Panc1 (cell line): ENCODE measurements at regions not wholly inside any gene's neighbourhood (a gene's known extent, or its start where the extent isn't known, plus 50 kb on each side); places are given as distances from the start of the nearest gene placed in this dataset.

Experiments used
- ATAC-seq: fragments of 200-7000 bp; cut with Tn5 transposase; 2 replicates; pipeline ENCODE4 v1.9.1; 2020; ENCODE audit warnings: mild to moderate bottlenecking, moderate library complexity
- BruUV-seq: library from RNA; stranded (reverse); fragments of 400-500 nt; replicated peaks from 2 replicates; lab custom pipeline; 2021; lab: Mats Ljungman, UMichigan
- CTCF ChIA-PET: fragments of 300-600 bp; sonication (Branson Sonifier 250); formaldehyde crosslinking; loops from one replicate; lab custom pipeline; 2022; ENCODE audit warnings: antibody characterized with exemption; lab: Charles Lee
- POLR2A ChIA-PET: fragments of 300-600 bp; sonication (Branson Sonifier 250); formaldehyde crosslinking; loops from one replicate; lab custom pipeline; 2022; ENCODE audit warnings: antibody characterized with exemption; lab: Charles Lee
- DNase-seq: peaks from one replicate; pipeline ENCODE4 v3.0.0-alpha.2; 2010; ENCODE audit warnings: low read depth, low spot score
- H3K27ac ChIP-seq: 2 replicates; pipeline ENCODE4 v1.5.1; 2011; ENCODE audit warnings: mild to moderate bottlenecking, low read length, inconsistent platforms
- H3K27me3 ChIP-seq: fragments of 200-500 bp; sonication (Bioruptor generic); 2 replicates; pipeline ENCODE4 v1.6.0; 2014; ENCODE audit warnings: low read length, inconsistent platforms; ENCODE audit not compliant: control insufficient read depth, insufficient read depth
- H3K36me3 ChIP-seq: fragments of 200-500 bp; sonication (Bioruptor generic); 2 replicates; pipeline ENCODE4 v1.5.1; 2014; ENCODE audit warnings: inconsistent platforms, mild to moderate bottlenecking, low read length, moderate library complexity; ENCODE audit not compliant: control insufficient read depth, insufficient read depth
- H3K4me1 ChIP-seq: 2 replicates; pipeline ENCODE4 v1.5.1; 2011; ENCODE audit warnings: inconsistent platforms, mild to moderate bottlenecking, low read length, moderate library complexity; ENCODE audit not compliant: control insufficient read depth, insufficient read depth
- H3K4me3 ChIP-seq, 2 experiments: 2 replicates each; pipeline ENCODE4 v1.5.1; 2011 to 2012; ENCODE audit warnings: low read depth in 2 of 2, low read length in 2 of 2, mild to moderate bottlenecking in 2 of 2, inconsistent platforms in 1 of 2, moderate library complexity in 1 of 2
- H3K9me3 ChIP-seq: fragments of 200-500 bp; sonication (Bioruptor generic); 2 replicates; pipeline ENCODE4 v1.5.1; 2014; ENCODE audit warnings: low read depth, mild to moderate bottlenecking, inconsistent platforms, low read length, moderate library complexity; ENCODE audit not compliant: control insufficient read depth, insufficient read depth
- POLR2AphosphoS5 ChIP-seq: IDR thresholded peaks from 2 replicates; pipeline ENCODE4 v1.6.1; 2012; ENCODE audit warnings: mild to moderate bottlenecking, low read depth, low read length, moderate library complexity
- SIN3A ChIP-seq: IDR thresholded peaks from 2 replicates; pipeline ENCODE4 v1.6.1; 2012; ENCODE audit warnings: low read depth, mild to moderate bottlenecking, low read length, moderate library complexity, borderline replicate concordance; ENCODE audit not compliant: insufficient read depth
- TCF7L2 ChIP-seq: IDR thresholded peaks from 2 replicates; pipeline ENCODE4 v1.6.1; 2011; ENCODE audit warnings: mild to moderate bottlenecking, low read depth, low read length, inconsistent platforms
- in situ Hi-C: cut with HindIII; loops from 2 replicates; pipeline ENCODE4 v1.10.0; 2016; ENCODE audit warnings: low sequenced_read_pairs, low pct_unique_long_range_greater_than_20kb
- intact Hi-C: fragments of 100-400 bp; cut with micrococcal nuclease; formaldehyde crosslinking; loops from one replicate; pipeline ENCODE4 v1.10.0; 2022; ENCODE audit not compliant: unreplicated experiment
- TF ChIP-seq, protein P1 (sequence below), 2 experiments: IDR thresholded peaks; 2 replicates each; pipeline ENCODE4 v1.6.1; 2011 to 2012; ENCODE audit warnings: low read depth in 2 of 2, control low read depth in 1 of 2, low read length in 1 of 2, mild to moderate bottlenecking in 1 of 2, moderate library complexity in 1 of 2; ENCODE audit not compliant: insufficient read depth in 1 of 2
- TF ChIP-seq, protein P2 (sequence below): fragments of 450-650 bp; IDR thresholded peaks from 2 replicates; pipeline ENCODE4 v1.5.1; 2017; ENCODE audit warnings: mild to moderate bottlenecking

DNA sequence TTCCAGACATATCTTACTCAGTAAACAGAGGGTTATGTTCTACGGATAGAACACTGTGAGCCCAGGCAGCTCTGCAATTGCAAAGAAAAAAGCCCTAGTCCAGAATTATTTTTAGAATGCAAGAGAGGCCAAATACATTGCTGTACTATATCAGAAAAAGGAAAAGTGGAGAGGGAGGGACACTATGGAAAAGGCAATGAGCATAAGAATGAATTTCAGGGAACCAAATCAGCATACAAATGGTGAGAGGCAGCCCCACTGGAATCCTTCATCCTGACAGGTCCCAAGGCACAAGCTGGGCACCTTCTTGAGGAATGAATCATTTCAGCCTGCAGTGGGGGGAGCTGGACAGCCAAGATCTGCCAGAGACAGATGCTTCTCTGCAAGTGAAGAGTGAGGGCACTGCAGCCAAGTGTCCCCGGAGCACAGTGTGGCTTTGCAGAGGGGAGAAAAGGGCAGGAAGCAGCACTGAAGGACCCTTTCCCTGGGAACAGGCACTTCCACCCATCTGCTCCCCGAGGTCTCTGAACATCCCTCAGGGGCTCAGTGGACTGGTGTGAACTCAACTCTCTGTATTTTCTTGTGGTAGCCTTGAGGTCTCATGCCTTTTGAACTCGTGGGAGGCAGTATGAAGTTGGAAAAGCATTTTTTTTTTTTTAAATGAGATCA is 115.6 kb downstream of the XCL2 start:
- ATAC-seq (no peak), DNase-seq (no peak)
- Histone ChIP-seq H3K36me3 (no peaks in the 10 kb centered on the region), H3K4me3 (no peak overlapping the region), H3K4me1 (no peaks in the 10 kb centered on the region), H3K27me3 (no peaks in the 10 kb centered on the region), H3K27ac (no peak overlapping the region), H3K9me3 (no peaks in the 10 kb centered on the region)
- ChIA-PET CTCF (no interaction called here), POLR2A (no interaction called here)
- TF ChIP-seq POLR2AphosphoS5, result no peak
- TF ChIP-seq, protein P1, sequence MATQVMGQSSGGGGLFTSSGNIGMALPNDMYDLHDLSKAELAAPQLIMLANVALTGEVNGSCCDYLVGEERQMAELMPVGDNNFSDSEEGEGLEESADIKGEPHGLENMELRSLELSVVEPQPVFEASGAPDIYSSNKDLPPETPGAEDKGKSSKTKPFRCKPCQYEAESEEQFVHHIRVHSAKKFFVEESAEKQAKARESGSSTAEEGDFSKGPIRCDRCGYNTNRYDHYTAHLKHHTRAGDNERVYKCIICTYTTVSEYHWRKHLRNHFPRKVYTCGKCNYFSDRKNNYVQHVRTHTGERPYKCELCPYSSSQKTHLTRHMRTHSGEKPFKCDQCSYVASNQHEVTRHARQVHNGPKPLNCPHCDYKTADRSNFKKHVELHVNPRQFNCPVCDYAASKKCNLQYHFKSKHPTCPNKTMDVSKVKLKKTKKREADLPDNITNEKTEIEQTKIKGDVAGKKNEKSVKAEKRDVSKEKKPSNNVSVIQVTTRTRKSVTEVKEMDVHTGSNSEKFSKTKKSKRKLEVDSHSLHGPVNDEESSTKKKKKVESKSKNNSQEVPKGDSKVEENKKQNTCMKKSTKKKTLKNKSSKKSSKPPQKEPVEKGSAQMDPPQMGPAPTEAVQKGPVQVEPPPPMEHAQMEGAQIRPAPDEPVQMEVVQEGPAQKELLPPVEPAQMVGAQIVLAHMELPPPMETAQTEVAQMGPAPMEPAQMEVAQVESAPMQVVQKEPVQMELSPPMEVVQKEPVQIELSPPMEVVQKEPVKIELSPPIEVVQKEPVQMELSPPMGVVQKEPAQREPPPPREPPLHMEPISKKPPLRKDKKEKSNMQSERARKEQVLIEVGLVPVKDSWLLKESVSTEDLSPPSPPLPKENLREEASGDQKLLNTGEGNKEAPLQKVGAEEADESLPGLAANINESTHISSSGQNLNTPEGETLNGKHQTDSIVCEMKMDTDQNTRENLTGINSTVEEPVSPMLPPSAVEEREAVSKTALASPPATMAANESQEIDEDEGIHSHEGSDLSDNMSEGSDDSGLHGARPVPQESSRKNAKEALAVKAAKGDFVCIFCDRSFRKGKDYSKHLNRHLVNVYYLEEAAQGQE (IDR thresholded peaks at IDR 0.05; ENCODE audit: insufficient read depth in 1 of 2, low read depth in 2 of 2, low read length in 1 of 2), result no peak
- TF ChIP-seq, protein P2, sequence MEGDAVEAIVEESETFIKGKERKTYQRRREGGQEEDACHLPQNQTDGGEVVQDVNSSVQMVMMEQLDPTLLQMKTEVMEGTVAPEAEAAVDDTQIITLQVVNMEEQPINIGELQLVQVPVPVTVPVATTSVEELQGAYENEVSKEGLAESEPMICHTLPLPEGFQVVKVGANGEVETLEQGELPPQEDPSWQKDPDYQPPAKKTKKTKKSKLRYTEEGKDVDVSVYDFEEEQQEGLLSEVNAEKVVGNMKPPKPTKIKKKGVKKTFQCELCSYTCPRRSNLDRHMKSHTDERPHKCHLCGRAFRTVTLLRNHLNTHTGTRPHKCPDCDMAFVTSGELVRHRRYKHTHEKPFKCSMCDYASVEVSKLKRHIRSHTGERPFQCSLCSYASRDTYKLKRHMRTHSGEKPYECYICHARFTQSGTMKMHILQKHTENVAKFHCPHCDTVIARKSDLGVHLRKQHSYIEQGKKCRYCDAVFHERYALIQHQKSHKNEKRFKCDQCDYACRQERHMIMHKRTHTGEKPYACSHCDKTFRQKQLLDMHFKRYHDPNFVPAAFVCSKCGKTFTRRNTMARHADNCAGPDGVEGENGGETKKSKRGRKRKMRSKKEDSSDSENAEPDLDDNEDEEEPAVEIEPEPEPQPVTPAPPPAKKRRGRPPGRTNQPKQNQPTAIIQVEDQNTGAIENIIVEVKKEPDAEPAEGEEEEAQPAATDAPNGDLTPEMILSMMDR, result no peak
- intact Hi-C loops (no loop called here), in situ Hi-C loops (no loop called here)
- BruUV-seq, result no TSS peak

DNA sequence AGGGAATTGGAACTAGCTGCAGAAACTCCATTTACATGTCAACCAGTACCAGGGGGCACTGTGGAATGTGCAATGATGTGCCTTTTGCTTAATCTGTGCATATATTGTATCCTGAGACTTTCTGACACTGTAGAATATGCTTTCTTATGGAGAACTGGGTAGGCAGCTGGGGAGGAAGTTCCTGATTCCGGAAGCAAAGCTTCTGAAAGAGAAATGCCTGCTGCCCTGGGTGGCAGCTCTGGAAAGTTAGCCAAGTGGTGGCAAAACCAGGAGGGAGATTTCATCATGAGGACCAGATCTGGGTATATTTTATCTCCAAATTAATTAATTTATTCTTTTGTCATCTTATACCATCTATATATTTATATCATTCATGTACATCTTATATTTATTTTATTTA is 116.7 kb downstream of the XCL2 start:
- intact Hi-C loops (no loop called here), in situ Hi-C loops (no loop called here)
- no peak overlapping the region for H3K4me3 ChIP-seq
- H3K9me3 ChIP-seq, result no peaks in the 10 kb centered on the region
- no peak for ATAC-seq
- no peaks in the 10 kb centered on the region for H3K36me3 ChIP-seq
- no peak overlapping the region for H3K27ac ChIP-seq
- TF ChIP-seq, protein P2, result no peak
- TF ChIP-seq, protein P1 (IDR thresholded peaks at IDR 0.05; ENCODE audit: insufficient read depth in 1 of 2, low read depth in 2 of 2, low read length in 1 of 2), result no peak
- TF ChIP-seq SIN3A, result no peak
- TF ChIP-seq POLR2AphosphoS5, result no peak
- no peak for TF ChIP-seq TCF7L2
- no TSS peak for BruUV-seq
- POLR2A ChIA-PET, result no interaction called here
- no peak for DNase-seq
- peaks cover 4% of the 10 kb centered on the region; the same call in 1 of the 2 replicates for H3K27me3 ChIP-seq
- CTCF ChIA-PET, result no interaction called here
- H3K4me1 ChIP-seq, result no peaks in the 10 kb centered on the region
